ENCODE measurements at regions not wholly inside any gene's neighbourhood (a gene's known extent, or its start where the extent isn't known, plus 50 kb on each side); places are given as distances from the start of the nearest gene placed in this dataset.
"Not testable (repeated sequence)": the region's sequence is repeated elsewhere in the genome, so short reads cannot be mapped to it uniquely, and the experiment has no call there.

- ATAC-seq (peak in 1 of 4 donors; percentile 81), DNase-seq (no peak), FAIRE-seq (no peak)
- TF ChIP-seq, protein P1, sequence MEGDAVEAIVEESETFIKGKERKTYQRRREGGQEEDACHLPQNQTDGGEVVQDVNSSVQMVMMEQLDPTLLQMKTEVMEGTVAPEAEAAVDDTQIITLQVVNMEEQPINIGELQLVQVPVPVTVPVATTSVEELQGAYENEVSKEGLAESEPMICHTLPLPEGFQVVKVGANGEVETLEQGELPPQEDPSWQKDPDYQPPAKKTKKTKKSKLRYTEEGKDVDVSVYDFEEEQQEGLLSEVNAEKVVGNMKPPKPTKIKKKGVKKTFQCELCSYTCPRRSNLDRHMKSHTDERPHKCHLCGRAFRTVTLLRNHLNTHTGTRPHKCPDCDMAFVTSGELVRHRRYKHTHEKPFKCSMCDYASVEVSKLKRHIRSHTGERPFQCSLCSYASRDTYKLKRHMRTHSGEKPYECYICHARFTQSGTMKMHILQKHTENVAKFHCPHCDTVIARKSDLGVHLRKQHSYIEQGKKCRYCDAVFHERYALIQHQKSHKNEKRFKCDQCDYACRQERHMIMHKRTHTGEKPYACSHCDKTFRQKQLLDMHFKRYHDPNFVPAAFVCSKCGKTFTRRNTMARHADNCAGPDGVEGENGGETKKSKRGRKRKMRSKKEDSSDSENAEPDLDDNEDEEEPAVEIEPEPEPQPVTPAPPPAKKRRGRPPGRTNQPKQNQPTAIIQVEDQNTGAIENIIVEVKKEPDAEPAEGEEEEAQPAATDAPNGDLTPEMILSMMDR (IDR thresholded peaks at IDR 0.05) = no peak
- Histone ChIP-seq H3K9me3 (no peaks in the 10 kb centered on the region), H3K4me1 (peaks cover 0 to 5% (median 0%) of the 10 kb centered on the region in 3 donors), H3K27me3 (no peaks in the 10 kb centered on the region), H3K36me3 (no peaks in the 10 kb centered on the region), H3K27ac (no peak overlapping the region), H3K4me3 (no peak overlapping the region)
- intact Hi-C loops (cut with DNase I) = no loop called here
Measured at GRCh38 chr20:12946789-12947188, 62.0 kb upstream of the SPTLC3 start.

- WGBS, 2 donors = 95 to 96% methylated on average over 3 of the region's 3 CpGs
- Histone ChIP-seq H3K4me1 (peaks cover 0 to 5% (median 0%) of the 10 kb centered on the region in 3 donors), H3K27ac (no peak overlapping the region), H3K36me3 (no peaks in the 10 kb centered on the region), H3K9me3 (no peaks in the 10 kb centered on the region), H3K4me3 (no peak overlapping the region), H3K27me3 (no peaks in the 10 kb centered on the region)
- FAIRE-seq (no peak), ATAC-seq (no peak), DNase-seq (no peak)
- TF ChIP-seq, protein P1 (IDR thresholded peaks at IDR 0.05) = no peak
- intact Hi-C loops (cut with DNase I) = no loop called here
Measured at GRCh38 chr20:12947691-12948090, 61.1 kb upstream of the SPTLC3 start.

DNA sequence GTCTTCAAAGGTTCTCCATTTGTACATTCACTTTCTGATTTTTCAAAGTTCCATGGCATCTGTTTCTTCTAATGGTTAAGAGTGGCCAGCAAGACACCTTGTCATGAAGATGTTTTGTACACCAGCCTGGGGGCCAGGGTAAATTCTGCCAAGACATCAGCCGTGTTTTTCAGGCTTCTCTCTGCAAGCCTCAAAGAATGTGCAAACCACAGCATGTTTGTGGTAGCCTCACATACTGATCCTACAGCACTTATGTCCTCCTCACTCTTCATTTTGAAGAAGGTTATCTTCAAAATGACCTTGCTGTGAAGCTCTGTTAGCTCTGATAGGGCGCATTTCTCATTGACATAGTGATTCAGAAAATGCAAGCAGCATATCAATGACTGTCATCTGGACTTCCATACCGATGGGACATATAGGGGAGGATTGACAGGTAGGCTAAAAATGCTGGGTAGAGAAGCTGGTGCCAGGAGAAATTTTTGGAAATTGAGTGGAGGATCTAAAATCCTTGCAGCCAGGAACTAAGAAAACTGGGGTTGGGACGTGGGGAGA is 59.3 kb upstream of the SPTLC3 start:
- no peak overlapping the region for H3K27ac ChIP-seq
- intact Hi-C loops (cut with DNase I) = no loop called here
- no peak for FAIRE-seq
- WGBS, 2 donors = 73 to 83% methylated on average over 4 of the region's 4 CpGs
- ATAC-seq = no peak
- H3K4me3 ChIP-seq = no peak overlapping the region
- no peaks in the 10 kb centered on the region for H3K27me3 ChIP-seq
- H3K4me1 ChIP-seq = peaks cover 0 to 5% (median 0%) of the 10 kb centered on the region in 3 donors
- TF ChIP-seq, protein P1 (IDR thresholded peaks at IDR 0.05) = no peak
- no peak for DNase-seq
- H3K9me3 ChIP-seq = no peaks in the 10 kb centered on the region
- H3K36me3 ChIP-seq = no peaks in the 10 kb centered on the region

- H3K4me3 ChIP-seq; FAIRE-seq; DNase-seq; ATAC-seq; H3K4me1 ChIP-seq; intact Hi-C loops (cut with DNase I); H3K27me3 ChIP-seq; H3K27ac ChIP-seq; H3K9me3 ChIP-seq; H3K36me3 ChIP-seq: not testable (repeated sequence)
Measured at GRCh38 chr20:12954254-12954653, 54.5 kb upstream of the SPTLC3 start.

DNA sequence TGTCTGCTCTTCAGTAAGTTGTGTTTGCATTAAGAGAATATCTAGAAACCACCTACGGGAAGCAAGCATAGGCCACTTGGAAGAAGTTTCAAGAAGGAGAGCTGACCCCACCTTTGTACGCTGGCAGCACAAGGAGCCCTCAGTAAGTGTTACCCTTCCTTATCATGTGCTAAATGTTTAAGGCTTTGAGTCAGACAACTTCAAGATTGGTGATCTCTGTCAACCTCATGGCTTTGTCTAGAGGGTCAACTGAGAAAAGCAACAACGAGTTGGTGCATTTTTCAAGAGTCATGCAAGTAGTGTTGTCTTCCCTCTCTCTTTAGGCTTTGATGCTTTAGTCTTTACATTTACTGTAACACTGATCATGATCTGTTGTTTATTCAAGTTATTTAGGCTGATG is 53.2 kb upstream of the SPTLC3 start:
- H3K36me3 ChIP-seq = no peaks in the 10 kb centered on the region
- ATAC-seq (no peak), DNase-seq (no peak), FAIRE-seq (no peak)
- TF ChIP-seq, protein P1 (IDR thresholded peaks at IDR 0.05) = no peak
- intact Hi-C loops (cut with DNase I) = no loop called here
- H3K4me3 ChIP-seq = no peak overlapping the region
- H3K9me3 ChIP-seq = no peaks in the 10 kb centered on the region
- H3K27ac ChIP-seq = no peak overlapping the region
- no peaks in the 10 kb centered on the region for H3K27me3 ChIP-seq
- H3K4me1 ChIP-seq = no peaks in the 10 kb centered on the region
- 70 to 72% methylated on average over 3 of the region's 3 CpGs for WGBS, 2 donors
